ENCODE measurements at regions not wholly inside any gene's neighbourhood (a gene's known extent, or its start where the extent isn't known, plus 50 kb on each side); places are given as distances from the start of the nearest gene placed in this dataset.

DNA sequence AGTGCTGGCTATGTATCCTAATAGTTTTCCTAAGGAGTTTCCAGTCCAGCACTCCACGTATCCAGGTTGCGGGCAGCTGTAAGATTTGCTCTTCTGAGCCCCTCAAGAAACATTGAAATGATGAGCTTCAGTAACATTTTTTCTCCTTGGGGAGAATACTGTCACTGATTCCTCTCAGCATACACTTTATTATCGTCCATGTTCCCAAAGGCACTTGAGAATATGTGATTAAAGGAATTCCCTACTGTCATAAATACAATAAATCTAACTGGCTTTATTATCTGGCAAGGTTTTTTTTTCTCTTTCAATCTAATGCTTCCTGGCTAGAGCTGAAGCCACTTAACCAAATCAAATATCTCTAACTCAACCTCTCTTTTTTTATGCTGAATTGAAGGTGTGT lies 359.2 kb upstream of the PKN2 start:
- TF ChIP-seq, protein P1, sequence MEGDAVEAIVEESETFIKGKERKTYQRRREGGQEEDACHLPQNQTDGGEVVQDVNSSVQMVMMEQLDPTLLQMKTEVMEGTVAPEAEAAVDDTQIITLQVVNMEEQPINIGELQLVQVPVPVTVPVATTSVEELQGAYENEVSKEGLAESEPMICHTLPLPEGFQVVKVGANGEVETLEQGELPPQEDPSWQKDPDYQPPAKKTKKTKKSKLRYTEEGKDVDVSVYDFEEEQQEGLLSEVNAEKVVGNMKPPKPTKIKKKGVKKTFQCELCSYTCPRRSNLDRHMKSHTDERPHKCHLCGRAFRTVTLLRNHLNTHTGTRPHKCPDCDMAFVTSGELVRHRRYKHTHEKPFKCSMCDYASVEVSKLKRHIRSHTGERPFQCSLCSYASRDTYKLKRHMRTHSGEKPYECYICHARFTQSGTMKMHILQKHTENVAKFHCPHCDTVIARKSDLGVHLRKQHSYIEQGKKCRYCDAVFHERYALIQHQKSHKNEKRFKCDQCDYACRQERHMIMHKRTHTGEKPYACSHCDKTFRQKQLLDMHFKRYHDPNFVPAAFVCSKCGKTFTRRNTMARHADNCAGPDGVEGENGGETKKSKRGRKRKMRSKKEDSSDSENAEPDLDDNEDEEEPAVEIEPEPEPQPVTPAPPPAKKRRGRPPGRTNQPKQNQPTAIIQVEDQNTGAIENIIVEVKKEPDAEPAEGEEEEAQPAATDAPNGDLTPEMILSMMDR (IDR thresholded peaks at IDR 0.05), result no peak
- no peak for TF ChIP-seq POLR2A (IDR thresholded peaks at IDR 0.05)

All from body of pancreas (tissue), 4 donors.